H1 (cell line): ENCODE measurements at regions not wholly inside any gene's neighbourhood (a gene's known extent, or its start where the extent isn't known, plus 50 kb on each side); places are given as distances from the start of the nearest gene placed in this dataset.

Source experiments
- CTCF ChIA-PET: fragments of 300-600 bp; sonication (Branson Sonifier 250); formaldehyde crosslinking; loops from one replicate; lab custom pipeline; 2021; ENCODE audit not compliant: partially characterized antibody; lab: Charles Lee
- POLR2A ChIA-PET: fragments of 300-600 bp; sonication (Branson Sonifier 250); formaldehyde crosslinking; loops from one replicate; lab custom pipeline; 2021; ENCODE audit warnings: inconsistent platforms; ENCODE audit not compliant: partially characterized antibody; lab: Charles Lee
- DNase-seq, 2 experiments: peaks; one replicate each; pipeline versions ENCODE4 v3.0.0 to v3.0.0-alpha.2; 2010 to 2022; ENCODE audit warnings: low spot score in 2 of 2, low read depth in 1 of 2, mixed read lengths in 1 of 2
- FAIRE-seq: peaks from 2 replicates; lab custom pipeline; 2011; peaks lifted over from hg19 to GRCh38; lab: Jason Lieb, UNC
- H2AFZ ChIP-seq: 2 replicates; pipeline ENCODE4 v1.8.1; 2012; ENCODE audit warnings: low read length, inconsistent platforms
- H2AK5ac ChIP-seq: 2 replicates; pipeline ENCODE4 v1.6.1; 2013; ENCODE audit warnings: low read depth, low read length
- H2BK120ac ChIP-seq: replicated peaks from 2 replicates; pipeline ENCODE3; 2013; ENCODE audit warnings: low read depth, low read length, inconsistent platforms
- H2BK12ac ChIP-seq: 2 replicates; pipeline ENCODE4 v1.6.1; 2013; ENCODE audit warnings: low read depth, low read length
- H2BK15ac ChIP-seq: 2 replicates; pipeline ENCODE4 v1.6.1; 2013; ENCODE audit warnings: low read length
- H2BK20ac ChIP-seq: 2 replicates; pipeline ENCODE4 v1.6.1; 2013; ENCODE audit warnings: low read length
- H2BK5ac ChIP-seq: 2 replicates; pipeline ENCODE4 v1.6.1; 2013; ENCODE audit warnings: low read depth, low read length
- H3K14ac ChIP-seq: 2 replicates; pipeline ENCODE4 v1.6.1; 2013; ENCODE audit warnings: inconsistent platforms; ENCODE audit not compliant: insufficient read length
- H3K18ac ChIP-seq: 2 replicates; pipeline ENCODE4 v1.6.1; 2013; ENCODE audit warnings: low read length; ENCODE audit errors: extremely low read depth
- H3K23ac ChIP-seq: 2 replicates; pipeline ENCODE4 v1.6.1; 2013; ENCODE audit warnings: inconsistent platforms; ENCODE audit not compliant: insufficient read length
- H3K23me2 ChIP-seq: 2 replicates; pipeline ENCODE4 v1.6.1; 2013; ENCODE audit warnings: low read depth, low read length
- H3K27ac ChIP-seq: 2 replicates; pipeline ENCODE4 v1.6.1; 2011; ENCODE audit warnings: low read depth, low read length, inconsistent platforms
- H3K27me3 ChIP-seq, 4 experiments: replicated peaks in 1 of 4; 1 replicate in 1 of 4; 2 replicates in 3 of 4; pipeline versions ENCODE4 v1.6.1 to v1.8.1; 2011 to 2013; ENCODE audit warnings: low read length in 3 of 4, mild to moderate bottlenecking in 3 of 4, inconsistent platforms in 2 of 4, mixed read lengths in 2 of 4, moderate library complexity in 1 of 4; ENCODE audit not compliant: control insufficient read depth in 3 of 4, insufficient read depth in 3 of 4; ENCODE audit errors: extremely low read depth in 1 of 4
- H3K36me3 ChIP-seq, 4 experiments: 2 replicates each; pipeline versions ENCODE4 v1.6.1 to v1.8.1; 2011 to 2013; ENCODE audit warnings: mild to moderate bottlenecking in 4 of 4, low read length in 3 of 4, moderate library complexity in 2 of 4, control low read depth in 1 of 4, inconsistent platforms in 1 of 4; ENCODE audit not compliant: insufficient read depth in 4 of 4, control insufficient read depth in 2 of 4
- H3K4ac ChIP-seq: replicated peaks from 2 replicates; pipeline ENCODE3; 2013; ENCODE audit warnings: low read length, low read depth, mixed read lengths, inconsistent platforms; ENCODE audit not compliant: insufficient read length
- H3K4me1 ChIP-seq, 4 experiments: replicated peaks in 1 of 4; 1 replicate in 1 of 4; 2 replicates in 3 of 4; pipeline versions ENCODE4 v1.6.1 to v1.8.1; 2011 to 2013; ENCODE audit warnings: low read length in 3 of 4, inconsistent platforms in 2 of 4, mixed read lengths in 1 of 4; ENCODE audit not compliant: insufficient read depth in 4 of 4, control insufficient read depth in 3 of 4
- H3K4me2 ChIP-seq, 2 experiments: 2 replicates each; pipeline versions ENCODE4 v1.6.1 to v1.8.1; 2011 to 2013; ENCODE audit warnings: low read depth in 2 of 2, low read length in 2 of 2, control low read depth in 1 of 2, inconsistent platforms in 1 of 2, mild to moderate bottlenecking in 1 of 2; ENCODE audit not compliant: insufficient read depth in 1 of 2
- H3K4me3 ChIP-seq, 4 experiments: fragments of 200-600, 300-600 bp in 1 of 4; sonication (generic), shearing (Covaris generic), sonication (Bioruptor Twin) in 1 of 4; 2 replicates each; pipeline versions ENCODE4 v1.5.1 to v1.8.1; 2011 to 2016; ENCODE audit warnings: low read length in 4 of 4, low read depth in 3 of 4, control low read depth in 2 of 4, inconsistent platforms in 2 of 4, mild to moderate bottlenecking in 2 of 4, mixed read lengths in 1 of 4, moderate library complexity in 1 of 4; ENCODE audit not compliant: insufficient read depth in 2 of 4; ENCODE audit errors: extremely low read depth in 1 of 4
- H3K56ac ChIP-seq: replicated peaks from 2 replicates; pipeline ENCODE3; 2013; ENCODE audit warnings: low read depth, mild to moderate bottlenecking, mixed read lengths, low read length, inconsistent platforms; ENCODE audit not compliant: insufficient read length
- H3K79me1 ChIP-seq: 2 replicates; pipeline ENCODE4 v1.6.1; 2013; ENCODE audit warnings: low read depth, low read length, control low read depth
- H3K79me2 ChIP-seq, 2 experiments: 2 replicates each; pipeline versions ENCODE4 v1.6.1 to v1.8.1; 2012 to 2013; ENCODE audit warnings: low read length in 2 of 2, mild to moderate bottlenecking in 2 of 2, inconsistent platforms in 1 of 2; ENCODE audit not compliant: insufficient read depth in 2 of 2, control insufficient read depth in 1 of 2
- H3K9ac ChIP-seq, 4 experiments: replicated peaks in 1 of 4; 1 replicate in 1 of 4; 2 replicates in 3 of 4; pipeline versions ENCODE4 v1.6.1 to v1.8.1; 2011 to 2013; ENCODE audit warnings: low read depth in 3 of 4, low read length in 3 of 4, control low read depth in 2 of 4, mild to moderate bottlenecking in 2 of 4, moderate library complexity in 2 of 4, inconsistent platforms in 1 of 4; ENCODE audit errors: extremely low read depth in 1 of 4
- H3K9me3 ChIP-seq, 2 experiments: 2 replicates each; pipeline versions ENCODE4 v1.6.1 to v1.8.1; 2012 to 2013; ENCODE audit warnings: mild to moderate bottlenecking in 2 of 2, moderate library complexity in 2 of 2, control low read depth in 1 of 2, inconsistent platforms in 1 of 2, low read depth in 1 of 2, low read length in 1 of 2, mixed read lengths in 1 of 2; ENCODE audit not compliant: insufficient read depth in 2 of 2
- H4K20me1 ChIP-seq, 2 experiments: replicated peaks in 1 of 2; 2 replicates each; pipeline versions ENCODE3 to v1.8.1; 2011 to 2013; ENCODE audit warnings: inconsistent platforms in 2 of 2, low read length in 2 of 2, mild to moderate bottlenecking in 1 of 2; ENCODE audit not compliant: insufficient read depth in 2 of 2, control insufficient read depth in 1 of 2
- H4K5ac ChIP-seq: 2 replicates; pipeline ENCODE4 v1.6.1; 2013; ENCODE audit warnings: low read length, low read depth, mixed read lengths, inconsistent platforms; ENCODE audit not compliant: insufficient read length
- H4K8ac ChIP-seq: 2 replicates; pipeline ENCODE4 v1.8.0; 2013; ENCODE audit warnings: mild to moderate bottlenecking, moderate library complexity, low read length, inconsistent platforms; ENCODE audit not compliant: insufficient read depth; ENCODE audit errors: extremely low read depth
- H4K91ac ChIP-seq: replicated peaks from 2 replicates; pipeline ENCODE3; 2013; ENCODE audit warnings: low read length, mixed read lengths, inconsistent platforms; ENCODE audit not compliant: insufficient read length
- ASH2L ChIP-seq: fragments of 200-600, 300-600 bp; sonication (generic); IDR thresholded peaks from one replicate; pipeline ENCODE4 v1.7.1; 2017; ENCODE audit warnings: low read length
- CBX5 ChIP-seq: fragments of 300-800, 300-1000 bp; sonication (generic); IDR thresholded peaks from 2 replicates; pipeline ENCODE4 v1.7.1; 2016; ENCODE audit warnings: antibody characterized with exemption, low read length, low read depth
- CBX8 ChIP-seq: fragments of 300-800, 300-1000 bp; sonication (generic); IDR thresholded peaks from 2 replicates; pipeline ENCODE4 v1.7.1; 2016; ENCODE audit warnings: low read depth, low read length, borderline replicate concordance
- CHD2 ChIP-seq: IDR thresholded peaks from 2 replicates; pipeline ENCODE4 v1.6.1; 2012; ENCODE audit warnings: low read length, improper control_type of control experiment
- KDM5A ChIP-seq: fragments of 200-600 bp; IDR thresholded peaks from 2 replicates; pipeline ENCODE4 v1.7.1; 2012; ENCODE audit warnings: mild to moderate bottlenecking, low read length, inconsistent platforms, mixed read lengths
- NANOG ChIP-seq: IDR thresholded peaks from 2 replicates; pipeline ENCODE4 v1.6.1; 2011; ENCODE audit warnings: low read length, low read depth, mild to moderate bottlenecking, inconsistent platforms; ENCODE audit not compliant: insufficient read depth, poor library complexity, severe bottlenecking
- PHF8 ChIP-seq: fragments of 200-600 bp; sonication (generic); conservative IDR thresholded peaks from 2 replicates; pipeline ENCODE4 v1.7.1; 2012; ENCODE audit warnings: low read depth, mild to moderate bottlenecking, inconsistent platforms, low read length, moderate library complexity
- RFX5 ChIP-seq: IDR thresholded peaks from 2 replicates; pipeline ENCODE4 v1.6.1; 2011; ENCODE audit warnings: low read depth, low read length, improper control_type of control experiment, borderline replicate concordance
- RNF2 ChIP-seq: fragments of 200-900, 300-1000 bp; sonication (generic); IDR thresholded peaks from 2 replicates; pipeline ENCODE4 v1.7.1; 2016; ENCODE audit warnings: borderline replicate concordance, low read depth, mild to moderate bottlenecking, antibody characterized with exemption, low read length; ENCODE audit not compliant: poor library complexity, severe bottlenecking; ENCODE audit errors: missing control alignments
- SAP30 ChIP-seq: fragments of 300-600 bp; sonication (generic); IDR thresholded peaks from 2 replicates; pipeline ENCODE4 v1.7.1; 2012; ENCODE audit warnings: low read length, moderate library complexity, mild to moderate bottlenecking, inconsistent platforms; ENCODE audit not compliant: insufficient read depth, insufficient replicate concordance
- SP2 ChIP-seq: IDR thresholded peaks from 2 replicates; pipeline ENCODE4 v1.6.1; 2012; ENCODE audit warnings: mild to moderate bottlenecking, low read length, inconsistent platforms
- TAF7 ChIP-seq: optimal IDR thresholded peaks from 2 replicates; pipeline ENCODE3; 2011; ENCODE audit warnings: low read depth, mild to moderate bottlenecking, inconsistent platforms, low read length, moderate library complexity, borderline replicate concordance
- WGBS, 2 experiments: shearing (Covaris generic) in 1 of 2; methylation state at CpG; one replicate each; pipeline versions ENCODE4 v1.1.6 to v1.1.7; 2013 to 2015; ENCODE audit warnings: low lambda C conversion rate in 2 of 2, mixed read lengths in 2 of 2, inconsistent platforms in 1 of 2, low coverage in 1 of 2, missing lambda C conversion rate in 1 of 2; ENCODE audit not compliant: insufficient replicate concordance in 2 of 2, insufficient coverage in 1 of 2, insufficient read length in 1 of 2; ENCODE audit errors: extremely low coverage in 1 of 2, missing lambda C conversion rate in 1 of 2; 5-methylcytosine and 5-hydroxymethylcytosine counted together

DNA sequence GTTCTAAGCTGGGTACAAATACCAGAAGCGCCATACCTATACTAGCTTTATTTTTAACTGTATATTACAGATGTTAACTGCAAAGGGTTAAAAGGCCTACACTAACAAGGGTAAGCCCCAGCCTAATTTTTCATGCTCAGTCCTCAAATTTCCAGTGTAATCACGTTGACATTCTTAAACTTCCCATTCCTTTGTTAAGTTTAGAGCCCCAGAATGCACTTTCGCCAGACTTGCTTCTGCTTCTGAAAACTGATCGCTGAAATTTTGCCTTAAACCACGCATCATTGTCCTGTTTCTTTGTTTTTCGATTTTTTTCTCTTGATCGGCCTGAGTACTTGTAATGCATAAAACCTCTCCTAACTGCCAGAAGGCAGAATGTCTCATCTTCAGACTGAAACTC, 2141.9 kb upstream of the AGA start:
- POLR2A ChIA-PET: no interaction called here
- Histone ChIP-seq H4K91ac (no peak overlapping the region), H2AFZ (peak overlapping the region; percentile 67), H4K5ac (no peak overlapping the region), H2BK15ac (no peak overlapping the region), H3K27ac (no peak overlapping the region), H3K9me3 (no peaks in the 10 kb centered on the region), H4K20me1 (no peaks in the 10 kb centered on the region), H3K9ac (no peak overlapping the region)
- TF ChIP-seq PHF8 (no peak), CBX8 (no peak), RFX5 (no peak), SAP30 (no peak), TAF7 (no peak), KDM5A (no peak), CHD2 (no peak), NANOG (no peak), ASH2L (no peak), CBX5 (no peak), RNF2 (no peak), SP2 (no peak)
- TF ChIP-seq, all 59 proteins: peak for 0
- WGBS, 2 experiments: 55% methylated on average over 7 of the region's 7 CpGs; no CpG with 5 or more reads in 1 of the 2 experiments
- CTCF ChIA-PET: interaction anchor here (0.5 kb wide), 1 partner anchor 18 kb away, joined by 3 read pairs; no protein-coding TSS in a partner anchor
- Histone ChIP-seq H2BK120ac (no peak overlapping the region), H4K8ac (no peak overlapping the region), H3K4me3 (no peak overlapping the region), H3K79me2 (no peaks in the 10 kb centered on the region), H3K36me3 (no peaks in the 10 kb centered on the region), H3K4me1 (peaks cover 0 to 3% (median 1%) of the 10 kb centered on the region in 4 experiments; a peak in 2 of 7 replicates), H3K4ac (no peak overlapping the region), H2BK12ac (no peak overlapping the region), H3K23ac (no peak overlapping the region), H3K14ac (no peak overlapping the region), H3K18ac (no peak overlapping the region), H3K23me2 (peaks cover under 1% of the 10 kb centered on the region; the same call in 1 of the 2 replicates), H3K56ac (no peak overlapping the region), H2BK20ac (no peak overlapping the region), H3K79me1 (no peaks in the 10 kb centered on the region), H3K4me2 (no peak overlapping the region), H3K27me3 (no peaks in the 10 kb centered on the region), H2BK5ac (no peak overlapping the region), H2AK5ac (no peak overlapping the region)
- DNase-seq (no peak), FAIRE-seq (no peak)
